NCI-H1930 (cell line): ENCODE measurements at regions not wholly inside any gene's neighbourhood (a gene's known extent, or its start where the extent isn't known, plus 50 kb on each side); places are given as distances from the start of the nearest gene placed in this dataset.

Experiments
- DNase-seq, 2 experiments: peaks; one replicate each; lab custom pipeline; 2025; lab: John Stamatoyannopoulos, UW

- peak; percentile 36 to 80 for DNase-seq
These were observed 500.9 kb upstream of the ZMIZ1 start for GRCh38 chr10:78567680-78568455.

DNA sequence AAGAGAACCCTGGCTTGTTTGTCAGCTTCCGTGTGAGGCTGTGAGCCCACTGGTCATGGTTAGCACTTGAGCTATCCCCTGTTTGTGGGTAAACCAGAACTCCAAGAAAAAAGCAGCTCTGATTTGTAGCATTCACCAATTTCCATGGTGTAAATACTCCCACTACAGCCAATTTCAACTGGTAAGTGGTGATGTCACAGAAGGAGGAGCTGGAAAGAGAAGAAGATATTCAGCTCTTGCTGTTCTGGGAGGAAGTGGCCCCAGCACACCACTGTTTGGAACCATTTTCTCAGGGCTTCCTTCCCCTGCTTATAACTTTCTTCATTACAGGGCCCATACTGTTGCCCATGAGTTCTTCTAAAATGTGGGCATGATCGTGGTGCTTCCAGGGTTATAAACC is 500.1 kb upstream of the ZMIZ1 start:
- no peak for DNase-seq

- DNase-seq: no peak
These were observed 498.0 kb upstream of the ZMIZ1 start for GRCh38 chr10:78570633-78571235.

- no peak for DNase-seq
These were observed 497.5 kb upstream of the ZMIZ1 start for GRCh38 chr10:78571286-78571685.

DNA sequence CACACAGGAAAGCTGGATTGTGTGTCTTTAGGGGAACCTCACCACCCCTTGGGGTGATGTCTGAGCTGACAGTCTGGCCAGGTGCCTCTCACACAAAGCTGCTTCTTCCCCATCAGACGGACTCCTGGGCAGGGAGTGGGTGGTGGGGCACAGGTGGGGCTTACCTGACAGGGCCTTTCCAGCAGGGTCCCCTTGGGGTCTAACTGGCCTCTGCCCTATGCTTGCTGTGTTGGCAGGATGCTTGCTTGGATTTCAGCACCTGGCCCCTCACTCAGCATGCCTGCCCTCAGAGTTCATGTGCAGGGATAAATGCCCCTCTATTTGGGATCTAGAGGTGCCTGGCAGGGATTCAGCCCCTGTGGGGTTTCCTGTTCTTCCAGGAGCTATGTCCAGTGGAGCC is 496.9 kb upstream of the ZMIZ1 start:
- DNase-seq: no peak

DNA sequence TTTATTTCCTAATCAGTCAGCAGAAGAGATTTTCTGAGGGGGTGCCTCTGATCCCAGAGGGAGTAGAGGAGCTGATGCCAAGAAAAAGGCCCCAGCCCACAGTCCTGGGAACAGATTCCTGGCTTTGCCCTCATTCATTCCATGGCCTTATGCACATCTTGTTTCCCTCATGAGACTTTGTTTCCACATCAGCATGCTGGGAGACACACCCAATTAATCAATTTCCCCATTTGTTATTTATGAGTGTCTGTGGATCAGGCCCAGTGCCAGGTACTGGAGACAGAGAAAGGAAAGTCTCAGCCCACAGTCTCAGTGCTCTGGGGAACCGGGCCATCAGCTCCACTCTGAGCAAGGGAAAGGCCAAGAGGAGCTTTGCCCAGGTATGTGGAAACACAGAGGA is 496.2 kb upstream of the ZMIZ1 start:
- no peak for DNase-seq

DNA sequence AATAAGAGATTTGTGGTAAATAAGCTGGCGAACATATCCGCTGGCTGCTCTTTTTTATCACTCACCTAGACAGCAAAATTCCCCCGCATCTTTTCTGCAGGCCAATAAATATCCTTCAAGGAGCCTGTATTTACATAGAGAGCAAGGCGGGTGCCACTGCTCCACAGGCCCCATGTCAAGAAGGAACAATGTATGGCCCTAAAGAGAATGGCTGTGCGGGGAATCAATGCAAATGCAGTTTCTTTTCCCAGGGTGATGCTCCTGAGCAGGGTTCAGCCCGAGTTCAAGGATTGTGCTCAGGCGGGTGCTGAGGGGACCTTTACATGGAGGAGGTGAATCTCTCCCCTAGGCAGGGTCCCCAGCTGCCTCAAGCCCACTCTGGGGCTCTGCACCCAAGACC is 494.2 kb upstream of the ZMIZ1 start:
- DNase-seq: no peak

GRCh38 chr10:78575400-78575799 is 493.4 kb upstream of the ZMIZ1 start:
- DNase-seq: no peak

DNA sequence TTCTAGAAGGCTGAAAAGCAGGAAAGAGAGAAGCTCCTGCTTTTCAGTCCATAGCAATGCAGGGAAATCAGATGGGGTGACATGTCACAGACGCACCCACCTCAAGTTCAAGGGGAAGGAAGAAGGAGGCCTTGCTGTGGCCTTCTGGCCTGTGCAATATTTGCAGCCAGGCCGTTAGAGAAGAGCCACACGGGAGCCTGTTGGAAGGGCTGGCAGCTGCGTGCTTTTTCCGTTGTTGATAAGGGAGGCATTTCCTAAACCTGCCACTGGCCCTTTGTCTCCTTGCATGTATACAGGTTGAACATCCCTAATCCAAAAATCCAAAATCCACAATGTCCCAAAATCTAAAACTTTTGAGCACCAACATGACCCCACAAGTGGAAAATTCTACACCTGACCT is 492.5 kb upstream of the ZMIZ1 start:
- DNase-seq: no peak

GRCh38 chr10:78577712-78578111 is 491.1 kb upstream of the ZMIZ1 start:
- DNase-seq: no peak

GRCh38 chr10:78578929-78579328 is 489.8 kb upstream of the ZMIZ1 start:
- DNase-seq: no peak

DNA sequence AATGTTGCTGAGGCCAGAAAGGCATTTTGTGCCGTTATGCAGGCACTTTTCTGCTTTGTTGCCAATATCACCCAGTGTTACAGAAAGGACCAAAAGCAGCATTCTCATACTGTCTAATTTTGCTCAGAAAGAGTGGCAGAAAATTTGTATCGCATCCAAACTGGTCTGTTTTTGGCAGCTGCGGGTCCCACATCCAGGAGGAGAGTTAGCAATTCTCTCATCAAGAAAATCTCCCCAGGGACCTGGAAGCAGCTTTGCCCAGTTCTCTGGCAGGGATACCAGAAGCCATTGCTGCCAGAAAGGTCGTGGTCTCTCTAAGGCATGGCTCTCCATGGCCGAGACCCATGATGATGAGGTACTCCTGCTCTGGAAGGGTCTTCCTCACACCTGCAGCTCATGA is 489.2 kb upstream of the ZMIZ1 start:
- DNase-seq: no peak

- DNase-seq: no peak
These were observed 488.8 kb upstream of the ZMIZ1 start for GRCh38 chr10:78579995-78580394.

- no peak for DNase-seq
These were observed 487.6 kb upstream of the ZMIZ1 start for GRCh38 chr10:78581133-78581694.

GRCh38 chr10:78582540-78582939 is 486.2 kb upstream of the ZMIZ1 start:
- DNase-seq: no peak

GRCh38 chr10:78584266-78584665 is 484.5 kb upstream of the ZMIZ1 start:
- DNase-seq: no peak

DNA sequence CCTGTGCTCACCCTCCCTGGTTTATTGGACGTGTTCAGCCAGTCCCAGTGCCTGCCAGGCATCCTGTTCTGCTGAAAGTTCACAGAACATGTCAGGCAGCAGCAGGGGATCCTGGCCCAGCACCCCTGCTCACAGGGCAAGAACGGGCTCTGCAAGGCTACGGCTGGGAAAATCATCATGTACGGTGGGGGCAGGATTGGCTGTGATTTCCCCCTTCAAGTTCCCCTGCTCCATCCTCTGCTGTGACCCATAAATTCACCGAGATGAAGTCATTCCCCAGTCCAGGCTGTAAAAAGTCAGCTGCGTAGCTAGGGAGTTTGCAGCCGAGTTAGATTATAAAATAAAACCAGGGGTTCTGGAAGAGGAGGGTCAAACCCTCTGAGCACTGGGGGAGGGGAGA is 484.1 kb upstream of the ZMIZ1 start:
- no peak for DNase-seq

GRCh38 chr10:78585952-78586351 is 482.8 kb upstream of the ZMIZ1 start:
- DNase-seq: no peak

DNA sequence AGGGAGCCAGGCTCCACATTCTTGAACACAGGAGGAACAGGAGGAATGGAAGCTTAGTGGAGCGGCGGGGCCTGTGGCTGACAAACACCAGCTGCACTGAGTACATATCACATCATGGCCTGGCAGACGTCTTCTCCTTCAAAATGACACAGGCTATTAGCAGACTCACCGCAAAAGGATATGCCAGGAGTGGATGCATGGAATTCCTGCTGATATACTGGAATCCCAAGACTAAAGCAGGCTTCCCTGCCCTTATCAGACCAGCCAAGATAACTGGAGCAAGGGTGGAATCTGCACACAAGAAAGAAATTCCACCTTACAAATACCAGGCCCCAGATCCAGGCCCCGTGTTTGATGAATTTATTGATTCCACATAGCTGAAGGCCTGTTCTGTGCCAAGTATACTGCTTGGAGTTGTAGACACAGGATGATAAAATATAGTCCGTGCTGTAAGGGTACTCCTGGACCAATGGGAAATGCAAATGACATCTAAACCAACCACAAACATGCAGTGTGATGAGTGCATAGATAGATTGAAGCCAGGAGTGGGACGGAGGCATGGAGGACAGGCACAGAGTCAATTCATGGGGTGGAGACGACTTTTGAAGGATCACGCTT is 480.5 kb upstream of the ZMIZ1 start:
- DNase-seq: no peak

- no peak for DNase-seq
These were observed 479.1 kb upstream of the ZMIZ1 start for GRCh38 chr10:78589687-78590086.

GRCh38 chr10:78591066-78591465 is 477.7 kb upstream of the ZMIZ1 start:
- DNase-seq: no peak

DNA sequence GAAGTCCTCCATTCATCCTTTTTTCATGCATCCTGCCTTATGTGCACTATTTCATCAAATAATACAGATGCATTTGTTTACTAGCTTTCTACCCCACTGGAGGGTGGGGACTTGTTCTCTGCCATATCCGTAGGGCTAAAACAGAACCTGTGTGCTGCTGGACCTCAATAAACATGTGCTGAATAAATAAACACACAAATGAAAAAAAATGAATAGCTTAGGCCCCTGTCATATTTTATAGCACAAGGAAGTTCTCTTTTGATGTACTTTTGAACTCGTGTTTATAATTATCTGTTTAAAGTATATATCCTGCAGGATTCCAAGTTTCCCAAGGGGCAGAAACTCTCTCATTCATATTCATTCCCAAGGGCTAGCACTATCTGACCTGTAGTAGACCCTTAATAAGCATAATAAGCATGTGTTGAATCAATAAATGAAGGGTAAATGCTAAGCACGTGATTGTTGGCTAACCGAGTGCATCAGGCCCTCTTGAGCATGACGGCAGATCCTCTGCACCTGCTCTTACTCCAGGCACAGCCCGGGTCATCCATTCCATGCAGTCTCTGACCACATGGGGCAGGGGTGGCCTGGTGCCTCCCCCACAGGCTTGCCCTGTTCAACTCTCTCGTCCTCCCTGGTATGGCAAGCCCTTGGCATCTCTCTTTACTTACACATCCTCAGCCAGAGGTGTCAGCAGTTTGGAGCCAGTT is 474.1 kb upstream of the ZMIZ1 start:
- no peak for DNase-seq

GRCh38 chr10:78595269-78595619 is 473.5 kb upstream of the ZMIZ1 start:
- DNase-seq: no peak
